C4-2B (cell line): ENCODE measurements at regions not wholly inside any gene's neighbourhood (a gene's known extent, or its start where the extent isn't known, plus 50 kb on each side); places are given as distances from the start of the nearest gene placed in this dataset.

Source experiments
- CTCF ChIP-seq: fragments of 450-650 bp; conservative IDR thresholded peaks from 2 replicates; pipeline ENCODE4 v1.5.1; 2017; ENCODE audit warnings: mild to moderate bottlenecking
- ZFX ChIP-seq: fragments of 450-650 bp; IDR thresholded peaks from 2 replicates; pipeline ENCODE4 v1.6.1; 2017

GRCh38 chr15:72912996-72913395 lies 129.4 kb upstream of the ADPGK start:
- TF ChIP-seq CTCF (no peak), ZFX (no peak)
